ENCODE measurements at regions not wholly inside any gene's neighbourhood (a gene's known extent, or its start where the extent isn't known, plus 50 kb on each side); places are given as distances from the start of the nearest gene placed in this dataset.

DNA sequence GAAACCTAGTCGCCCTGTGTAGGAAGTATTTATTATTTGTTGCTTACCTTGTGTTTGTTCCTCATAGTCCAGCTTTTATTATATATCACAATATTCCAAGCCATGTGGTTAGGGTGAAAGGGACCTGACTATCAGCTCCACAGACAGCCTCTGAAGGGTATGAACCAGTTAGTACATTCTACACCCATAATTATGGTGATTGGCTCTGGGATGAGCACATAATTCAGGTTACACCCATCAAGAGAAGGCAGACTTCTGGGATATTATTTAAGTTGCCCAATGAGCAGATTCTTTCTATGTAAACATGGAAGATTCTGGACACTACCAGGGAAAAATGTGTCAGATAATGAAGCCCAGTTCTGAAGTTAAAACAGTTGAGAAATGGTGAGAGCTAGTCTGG lies 168.0 kb downstream of the KIF4B start:
- Histone ChIP-seq H3K27ac (no peak overlapping the region), H3K27me3 (replicated peaks) (no peaks in the 10 kb centered on the region), H3K4me3 (ENCODE audit: low read depth, low read length) (no peak overlapping the region), H3K36me3 (replicated peaks) (no peaks in the 10 kb centered on the region)
- DNase-seq: no peak
- in situ Hi-C loops (cut with HindIII; ENCODE audit: low pct_ligation_motif_present, low sequenced_read_pairs): no loop called here
- TF ChIP-seq, protein P1, sequence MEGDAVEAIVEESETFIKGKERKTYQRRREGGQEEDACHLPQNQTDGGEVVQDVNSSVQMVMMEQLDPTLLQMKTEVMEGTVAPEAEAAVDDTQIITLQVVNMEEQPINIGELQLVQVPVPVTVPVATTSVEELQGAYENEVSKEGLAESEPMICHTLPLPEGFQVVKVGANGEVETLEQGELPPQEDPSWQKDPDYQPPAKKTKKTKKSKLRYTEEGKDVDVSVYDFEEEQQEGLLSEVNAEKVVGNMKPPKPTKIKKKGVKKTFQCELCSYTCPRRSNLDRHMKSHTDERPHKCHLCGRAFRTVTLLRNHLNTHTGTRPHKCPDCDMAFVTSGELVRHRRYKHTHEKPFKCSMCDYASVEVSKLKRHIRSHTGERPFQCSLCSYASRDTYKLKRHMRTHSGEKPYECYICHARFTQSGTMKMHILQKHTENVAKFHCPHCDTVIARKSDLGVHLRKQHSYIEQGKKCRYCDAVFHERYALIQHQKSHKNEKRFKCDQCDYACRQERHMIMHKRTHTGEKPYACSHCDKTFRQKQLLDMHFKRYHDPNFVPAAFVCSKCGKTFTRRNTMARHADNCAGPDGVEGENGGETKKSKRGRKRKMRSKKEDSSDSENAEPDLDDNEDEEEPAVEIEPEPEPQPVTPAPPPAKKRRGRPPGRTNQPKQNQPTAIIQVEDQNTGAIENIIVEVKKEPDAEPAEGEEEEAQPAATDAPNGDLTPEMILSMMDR (IDR thresholded peaks at IDR 0.05; ENCODE audit: low read depth, low read length, missing control alignments): no peak

DNA sequence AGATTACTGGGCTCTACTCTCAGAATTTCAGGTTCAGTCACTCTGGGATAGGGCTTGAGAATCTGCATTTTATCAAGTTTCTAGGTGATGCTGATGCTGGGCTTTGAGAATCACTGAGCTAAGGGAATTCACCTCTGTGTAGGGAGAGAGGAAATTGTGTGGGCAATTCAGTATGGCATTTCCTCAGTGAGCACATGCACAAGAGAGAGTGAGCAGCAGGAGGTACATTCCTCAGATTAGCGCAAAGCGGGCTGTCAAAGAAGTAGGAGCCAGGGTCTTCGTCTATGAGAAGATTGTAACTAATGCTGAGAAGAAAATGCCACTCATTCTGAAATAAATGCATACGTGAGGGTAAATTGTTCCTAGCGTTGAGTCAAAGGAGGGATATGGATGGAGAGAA lies 175.9 kb downstream of the KIF4B start:
- no peaks in the 10 kb centered on the region for H3K36me3 ChIP-seq (replicated peaks)
- H3K4me3 ChIP-seq (ENCODE audit: low read depth, low read length): no peak overlapping the region
- in situ Hi-C loops (cut with HindIII; ENCODE audit: low pct_ligation_motif_present, low sequenced_read_pairs): no loop called here
- H3K27ac ChIP-seq: no peak overlapping the region
- TF ChIP-seq, protein P1 (IDR thresholded peaks at IDR 0.05; ENCODE audit: low read depth, low read length, missing control alignments): no peak
- DNase-seq: no peak
- no peaks in the 10 kb centered on the region for H3K27me3 ChIP-seq (replicated peaks)

DNA sequence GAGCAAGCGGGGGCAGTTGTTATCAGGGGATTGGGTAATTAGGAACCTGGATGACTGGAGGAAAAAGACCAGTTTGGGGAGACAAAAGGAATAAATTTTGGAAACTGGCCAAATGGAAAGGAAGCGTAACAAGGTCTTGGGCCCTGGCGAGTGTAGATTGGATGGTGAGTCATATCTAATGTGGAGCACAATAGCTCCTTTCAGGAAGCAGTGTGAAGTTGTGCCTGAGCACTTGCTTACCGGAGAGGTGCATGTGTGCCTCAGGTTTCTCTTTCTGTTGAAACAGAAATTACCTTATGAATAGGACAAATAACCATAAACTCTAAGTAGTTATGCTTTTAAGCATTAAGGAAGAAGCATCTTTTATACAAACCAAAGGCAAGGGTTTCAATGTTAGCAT lies 176.4 kb downstream of the KIF4B start:
- Histone ChIP-seq H3K27me3 (replicated peaks) (no peaks in the 10 kb centered on the region), H3K4me3 (ENCODE audit: low read depth, low read length) (no peak overlapping the region), H3K27ac (no peak overlapping the region), H3K36me3 (replicated peaks) (no peaks in the 10 kb centered on the region)
- in situ Hi-C loops (cut with HindIII; ENCODE audit: low pct_ligation_motif_present, low sequenced_read_pairs): no loop called here
- no peak for DNase-seq
- TF ChIP-seq, protein P1 (IDR thresholded peaks at IDR 0.05; ENCODE audit: low read depth, low read length, missing control alignments): no peak

DNA sequence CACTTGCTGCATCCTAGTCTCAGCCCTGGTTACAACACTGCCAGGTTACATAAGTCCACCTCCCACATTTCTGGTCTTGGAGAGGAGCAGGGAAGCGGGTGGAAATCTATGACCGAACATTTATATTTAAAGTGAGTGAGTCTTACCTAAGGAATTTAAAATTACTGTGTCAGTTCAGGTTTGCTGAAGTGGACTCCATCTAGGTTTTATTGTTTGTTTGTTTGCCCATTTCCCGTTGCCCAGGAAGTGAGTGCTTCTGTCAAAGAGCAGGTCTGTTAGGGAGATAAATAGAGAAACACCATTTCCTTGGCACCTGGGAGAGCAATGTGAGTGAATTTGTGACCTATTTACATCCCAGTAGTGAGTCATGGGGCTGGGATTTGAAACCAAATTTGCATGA lies 179.5 kb downstream of the KIF4B start:
- in situ Hi-C loops (cut with HindIII; ENCODE audit: low pct_ligation_motif_present, low sequenced_read_pairs): no loop called here
- H3K36me3 ChIP-seq (replicated peaks): no peaks in the 10 kb centered on the region
- TF ChIP-seq, protein P1 (IDR thresholded peaks at IDR 0.05; ENCODE audit: low read depth, low read length, missing control alignments): no peak
- H3K4me3 ChIP-seq (ENCODE audit: low read depth, low read length): no peak overlapping the region
- DNase-seq: no peak
- H3K27me3 ChIP-seq (replicated peaks): no peaks in the 10 kb centered on the region
- H3K27ac ChIP-seq: no peak overlapping the region

DNA sequence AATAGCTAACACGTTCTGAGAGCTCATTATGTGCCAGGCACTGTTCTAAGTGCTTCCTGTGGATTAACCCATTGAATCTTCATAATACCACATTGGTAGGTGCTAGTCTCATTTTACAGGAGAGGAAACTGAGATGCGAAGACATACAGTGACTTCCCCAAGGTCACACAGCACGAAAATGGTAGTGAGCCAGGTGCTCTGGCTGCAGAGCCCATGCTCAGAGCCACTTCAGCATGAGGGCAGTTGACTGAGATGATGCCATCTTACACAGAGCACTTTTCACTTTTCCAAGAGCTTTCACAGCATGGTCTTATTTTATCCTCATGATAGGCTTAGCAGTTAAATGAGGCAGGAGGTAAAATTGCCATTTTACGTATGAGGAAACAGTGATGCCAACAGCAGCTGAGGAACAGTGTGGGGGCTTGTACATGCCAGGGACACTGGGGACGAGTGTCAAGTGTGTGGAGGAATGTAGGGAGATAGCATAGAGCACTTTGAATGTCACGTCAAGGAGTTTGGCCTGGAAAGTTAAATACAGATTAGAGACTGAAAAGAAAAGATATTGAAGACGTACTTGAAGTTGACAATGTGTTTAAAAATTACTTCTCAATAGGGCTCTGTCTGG lies 180.0 kb downstream of the KIF4B start:
- H3K27ac ChIP-seq: no peak overlapping the region
- no peak overlapping the region for H3K4me3 ChIP-seq (ENCODE audit: low read depth, low read length)
- in situ Hi-C loops (cut with HindIII; ENCODE audit: low pct_ligation_motif_present, low sequenced_read_pairs): no loop called here
- TF ChIP-seq, protein P1 (IDR thresholded peaks at IDR 0.05; ENCODE audit: low read depth, low read length, missing control alignments): no peak
- H3K27me3 ChIP-seq (replicated peaks): no peaks in the 10 kb centered on the region
- no peaks in the 10 kb centered on the region for H3K36me3 ChIP-seq (replicated peaks)
- DNase-seq: no peak

DNA sequence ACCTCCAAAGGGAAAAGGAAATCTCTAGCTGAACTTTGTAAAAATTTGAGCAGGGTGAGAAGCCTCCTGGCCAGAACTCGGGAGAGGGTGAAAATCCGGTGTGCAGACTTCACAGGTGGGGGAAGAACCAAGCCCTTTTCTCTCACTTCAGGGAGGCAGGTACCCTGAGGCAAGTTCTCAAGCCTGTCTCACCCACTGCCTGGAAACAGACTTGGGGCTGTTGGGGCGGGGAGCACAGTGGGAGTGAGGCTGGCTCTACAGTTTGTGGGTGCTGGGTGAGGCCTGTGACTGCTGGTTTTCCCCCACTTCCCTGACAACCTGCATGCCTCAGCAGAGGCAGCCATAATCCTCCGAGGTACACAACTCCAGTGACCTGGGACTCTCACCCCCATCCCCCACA lies 187.1 kb downstream of the KIF4B start:
- H3K4me3 ChIP-seq (ENCODE audit: low read depth, low read length): no peak overlapping the region
- no peak for DNase-seq
- H3K36me3 ChIP-seq (replicated peaks): no peaks in the 10 kb centered on the region
- H3K27ac ChIP-seq: no peak overlapping the region
- TF ChIP-seq, protein P1 (IDR thresholded peaks at IDR 0.05; ENCODE audit: low read depth, low read length, missing control alignments): no peak
- in situ Hi-C loops (cut with HindIII; ENCODE audit: low pct_ligation_motif_present, low sequenced_read_pairs): no loop called here
- no peaks in the 10 kb centered on the region for H3K27me3 ChIP-seq (replicated peaks)
